ENCODE measurements at regions not wholly inside any gene's neighbourhood (a gene's known extent, or its start where the extent isn't known, plus 50 kb on each side); places are given as distances from the start of the nearest gene placed in this dataset.

- no peak for DNase-seq
Measured at GRCh38 chr15:62818691-62819090, 223.9 kb upstream of the TPM1 start.

- DNase-seq: no peak
Measured at GRCh38 chr15:62821384-62822131, 221.0 kb upstream of the TPM1 start.

- no peak for DNase-seq
Measured at GRCh38 chr15:62822228-62822627, 220.3 kb upstream of the TPM1 start.

- no peak for DNase-seq
Measured at GRCh38 chr15:62823561-62823960, 219.0 kb upstream of the TPM1 start.

- DNase-seq: no peak
Measured at GRCh38 chr15:62824111-62825015, 218.2 kb upstream of the TPM1 start.

GRCh38 chr15:62825191-62825590 is 217.4 kb upstream of the TPM1 start:
- no peak for DNase-seq

GRCh38 chr15:62826561-62826960 is 216.0 kb upstream of the TPM1 start:
- no peak for DNase-seq

- no peak for DNase-seq
Measured at GRCh38 chr15:62828364-62828763, 214.2 kb upstream of the TPM1 start.

GRCh38 chr15:62832231-62832630 is 210.3 kb upstream of the TPM1 start:
- DNase-seq: no peak

GRCh38 chr15:62833646-62834045 is 208.9 kb upstream of the TPM1 start:
- no peak for DNase-seq

- DNase-seq: no peak
Measured at GRCh38 chr15:62834686-62835329, 207.7 kb upstream of the TPM1 start.

GRCh38 chr15:62835351-62835750 is 207.2 kb upstream of the TPM1 start:
- DNase-seq: no peak

GRCh38 chr15:62835762-62836161 is 206.8 kb upstream of the TPM1 start:
- DNase-seq: no peak

- no peak for DNase-seq
Measured at GRCh38 chr15:62840526-62841268, 201.8 kb upstream of the TPM1 start.

GRCh38 chr15:62841269-62841628 is 201.3 kb upstream of the TPM1 start:
- no peak for DNase-seq

GRCh38 chr15:62841891-62842559 is 200.5 kb upstream of the TPM1 start:
- DNase-seq: no peak

GRCh38 chr15:62843311-62843710 is 199.2 kb upstream of the TPM1 start:
- DNase-seq: no peak

- no peak for DNase-seq
Measured at GRCh38 chr15:62844564-62845240, 197.8 kb upstream of the TPM1 start.

- DNase-seq: no peak
Measured at GRCh38 chr15:62845241-62846126, 197.1 kb upstream of the TPM1 start.

- no peak for DNase-seq
Measured at GRCh38 chr15:62846131-62846804, 196.3 kb upstream of the TPM1 start.

All from T-helper 1 cell (primary cell).